Stimulated activated CD4-positive, alpha-beta T cell treated with anti-CD3 and anti-CD28 coated beads, Interleukin-2, amount 100 ng/mL, for 48 hours (primary cell): ENCODE measurements at regions not wholly inside any gene's neighbourhood (a gene's known extent, or its start where the extent isn't known, plus 50 kb on each side); places are given as distances from the start of the nearest gene placed in this dataset.

ENCODE experiments used
- DNase-seq, 2 donors: peaks; one replicate each; pipeline ENCODE4 v3.0.0-alpha.2; 2020

GRCh38 chr4:137063961-137064360, 468.3 kb downstream of the PCDH18 start:
- no peak for DNase-seq

- no peak for DNase-seq
Measured at GRCh38 chr4:137043184-137043583, 489.1 kb downstream of the PCDH18 start.

GRCh38 chr4:137039370-137039769, 492.9 kb downstream of the PCDH18 start:
- DNase-seq: no peak

- DNase-seq: no peak
Measured at GRCh38 chr4:137032222-137032621, 500.1 kb downstream of the PCDH18 start.

GRCh38 chr4:137029026-137029425, 503.3 kb downstream of the PCDH18 start:
- DNase-seq: no peak

GRCh38 chr4:137025484-137026059, 506.7 kb downstream of the PCDH18 start:
- DNase-seq: no peak

GRCh38 chr4:137015426-137016409, 516.6 kb downstream of the PCDH18 start:
- DNase-seq: no peak

GRCh38 chr4:137000432-137000831, 531.9 kb downstream of the PCDH18 start:
- DNase-seq: no peak

- no peak for DNase-seq
Measured at GRCh38 chr4:136992032-136992431, 540.3 kb downstream of the PCDH18 start.

GRCh38 chr4:136985683-136986082, 546.6 kb downstream of the PCDH18 start:
- DNase-seq: no peak

GRCh38 chr4:136967069-136967468, 565.2 kb downstream of the PCDH18 start:
- DNase-seq: no peak

- DNase-seq: no peak
Measured at GRCh38 chr4:136965478-136965877, 566.8 kb downstream of the PCDH18 start.

GRCh38 chr4:136962868-136963267, 569.4 kb downstream of the PCDH18 start:
- DNase-seq: no peak

GRCh38 chr4:136946307-136946907, 585.9 kb downstream of the PCDH18 start:
- no peak for DNase-seq

- DNase-seq: no peak
Measured at GRCh38 chr4:136939781-136940180, 592.5 kb downstream of the PCDH18 start.

- no peak for DNase-seq
Measured at GRCh38 chr4:136935871-136936270, 596.4 kb downstream of the PCDH18 start.

- no peak for DNase-seq
Measured at GRCh38 chr4:136935305-136935704, 597.0 kb downstream of the PCDH18 start.

GRCh38 chr4:136934601-136935000, 597.7 kb downstream of the PCDH18 start:
- DNase-seq: no peak

GRCh38 chr4:136931781-136932180, 600.5 kb downstream of the PCDH18 start:
- DNase-seq: no peak

GRCh38 chr4:136928957-136929411, 603.3 kb downstream of the PCDH18 start:
- DNase-seq: no peak

GRCh38 chr4:136927172-136927571, 605.1 kb downstream of the PCDH18 start:
- no peak for DNase-seq

- DNase-seq: no peak
Measured at GRCh38 chr4:136925203-136925602, 607.1 kb downstream of the PCDH18 start.

- DNase-seq: no peak
Measured at GRCh38 chr4:136922066-136922465, 610.2 kb downstream of the PCDH18 start.
